ENCODE measurements at regions not wholly inside any gene's neighbourhood (a gene's known extent, or its start where the extent isn't known, plus 50 kb on each side); places are given as distances from the start of the nearest gene placed in this dataset.

- Histone ChIP-seq H3K36me3 (no peaks in the 10 kb centered on the region), H3K27me3 (no peaks in the 10 kb centered on the region), H3K9me3 (no peaks in the 10 kb centered on the region), H3K27ac (peak overlapping the region; percentile 74), H3K4me1 (peaks cover 35% of the 10 kb centered on the region), H3K4me3 (no peak overlapping the region)
- no peak for DNase-seq (ENCODE audit: low spot score in 2 of 2)
- 32% methylated on average over 7 of the region's 7 CpGs for WGBS
- TF ChIP-seq POLR2AphosphoS5 (IDR thresholded peaks at IDR 0.05) (no peak), CTCF (IDR thresholded peaks at IDR 0.05) (no peak), EP300 (IDR thresholded peaks at IDR 0.05) (no peak), POLR2A (IDR thresholded peaks at IDR 0.05) (no peak)
Measured at GRCh38 chr9:109912726-109913460, 132.9 kb downstream of the PALM2AKAP2 start.

GRCh38 chr9:109913461-109913810 is 133.4 kb downstream of the PALM2AKAP2 start:
- Histone ChIP-seq H3K4me3 (no peak overlapping the region), H3K4me1 (peaks cover 41% of the 10 kb centered on the region), H3K27ac (peak overlapping the region; percentile 74), H3K27me3 (no peaks in the 10 kb centered on the region), H3K9me3 (no peaks in the 10 kb centered on the region), H3K36me3 (no peaks in the 10 kb centered on the region)
- WGBS = 24% methylated on average over 2 of the region's 2 CpGs
- TF ChIP-seq POLR2AphosphoS5 (IDR thresholded peaks at IDR 0.05) = no peak
- TF ChIP-seq POLR2A (IDR thresholded peaks at IDR 0.05) = no peak
- TF ChIP-seq EP300 (IDR thresholded peaks at IDR 0.05) = no peak
- no peak for TF ChIP-seq CTCF (IDR thresholded peaks at IDR 0.05)
- no peak for DNase-seq (ENCODE audit: low spot score in 2 of 2)

- WGBS = 91% methylated on average over 4 of the region's 4 CpGs
- Histone ChIP-seq H3K27ac (no peak overlapping the region), H3K36me3 (no peaks in the 10 kb centered on the region), H3K4me3 (no peak overlapping the region), H3K9me3 (no peaks in the 10 kb centered on the region), H3K27me3 (no peaks in the 10 kb centered on the region), H3K4me1 (peaks cover 43% of the 10 kb centered on the region)
- TF ChIP-seq EP300 (IDR thresholded peaks at IDR 0.05) (no peak), POLR2A (IDR thresholded peaks at IDR 0.05) (no peak), POLR2AphosphoS5 (IDR thresholded peaks at IDR 0.05) (no peak), CTCF (IDR thresholded peaks at IDR 0.05) (no peak)
- no peak for DNase-seq (ENCODE audit: low spot score in 2 of 2)
Measured at GRCh38 chr9:109914280-109915027, 134.5 kb downstream of the PALM2AKAP2 start.

GRCh38 chr9:109916316-109916715 is 136.3 kb downstream of the PALM2AKAP2 start:
- H3K9me3 ChIP-seq = no peaks in the 10 kb centered on the region

More at GRCh38 chr9:109916316-109916715, 136.3 kb downstream of the PALM2AKAP2 start:
- Histone ChIP-seq H3K4me3 (no peak overlapping the region), H3K4me1 (peaks cover 30% of the 10 kb centered on the region), H3K27ac (no peak overlapping the region), H3K27me3 (no peaks in the 10 kb centered on the region), H3K36me3 (no peaks in the 10 kb centered on the region)
- 93% methylated on average over 6 of the region's 6 CpGs for WGBS
- no peak for TF ChIP-seq CTCF (IDR thresholded peaks at IDR 0.05)
- TF ChIP-seq POLR2AphosphoS5 (IDR thresholded peaks at IDR 0.05) = no peak
- TF ChIP-seq POLR2A (IDR thresholded peaks at IDR 0.05) = no peak
- TF ChIP-seq EP300 (IDR thresholded peaks at IDR 0.05) = no peak
- DNase-seq (ENCODE audit: low spot score in 2 of 2) = no peak
